Activated naive CD8-positive, alpha-beta T cell treated with anti-CD3 and anti-CD28 coated beads for 36 hours (primary cell): ENCODE measurements at regions not wholly inside any gene's neighbourhood (a gene's known extent, or its start where the extent isn't known, plus 50 kb on each side); places are given as distances from the start of the nearest gene placed in this dataset.

Experiments used
- DNase-seq: peaks from one replicate; pipeline ENCODE4 v3.0.0; 2021
- H3K27ac Mint-ChIP-seq: one replicate; pipeline ENCODE4 v1.8.0; 2022; ENCODE audit warnings: mild to moderate bottlenecking, moderate library complexity, mixed read lengths
- H3K27me3 Mint-ChIP-seq: one replicate; pipeline ENCODE4 v1.8.0; 2022; ENCODE audit warnings: mild to moderate bottlenecking, mixed read lengths
- H3K36me3 Mint-ChIP-seq: one replicate; pipeline ENCODE4 v1.8.0; 2021; ENCODE audit warnings: mild to moderate bottlenecking, mixed read lengths
- H3K4me1 Mint-ChIP-seq: one replicate; pipeline ENCODE4 v1.8.0; 2021; ENCODE audit warnings: mixed read lengths
- H3K4me3 Mint-ChIP-seq: one replicate; pipeline ENCODE4 v1.8.0; 2022; ENCODE audit warnings: mild to moderate bottlenecking, moderate library complexity, mixed read lengths
- H3K9me3 Mint-ChIP-seq: one replicate; pipeline ENCODE4 v1.8.0; 2022; ENCODE audit warnings: mixed read lengths

- no peaks in the 10 kb centered on the region for H3K9me3 Mint-ChIP-seq
- no peak overlapping the region for H3K4me3 Mint-ChIP-seq
- H3K27ac Mint-ChIP-seq, result no peak overlapping the region
- peaks cover 2% of the 10 kb centered on the region for H3K36me3 Mint-ChIP-seq
- DNase-seq, result no peak
- H3K27me3 Mint-ChIP-seq, result peaks cover 11% of the 10 kb centered on the region
- peaks cover 16% of the 10 kb centered on the region for H3K4me1 Mint-ChIP-seq
Observed at GRCh38 chr6:146881228-146882181, 282.7 kb downstream of the ADGB start.

GRCh38 chr6:146883640-146884531 is 285.1 kb downstream of the ADGB start:
- Mint-ChIP-seq H3K27me3 (peaks cover 8% of the 10 kb centered on the region), H3K36me3 (no peaks in the 10 kb centered on the region), H3K27ac (no peak overlapping the region), H3K9me3 (no peaks in the 10 kb centered on the region), H3K4me1 (peaks cover 3% of the 10 kb centered on the region), H3K4me3 (no peak overlapping the region)
- DNase-seq, result no peak

GRCh38 chr6:146884728-146885127 is 286.0 kb downstream of the ADGB start:
- H3K9me3 Mint-ChIP-seq, result no peaks in the 10 kb centered on the region
- H3K27me3 Mint-ChIP-seq, result peaks cover 8% of the 10 kb centered on the region
- no peak overlapping the region for H3K27ac Mint-ChIP-seq
- H3K4me1 Mint-ChIP-seq, result no peaks in the 10 kb centered on the region
- DNase-seq, result no peak
- no peaks in the 10 kb centered on the region for H3K36me3 Mint-ChIP-seq
- H3K4me3 Mint-ChIP-seq, result no peak overlapping the region

- Mint-ChIP-seq H3K27ac (no peak overlapping the region), H3K9me3 (no peaks in the 10 kb centered on the region), H3K36me3 (no peaks in the 10 kb centered on the region), H3K4me3 (no peak overlapping the region), H3K4me1 (no peaks in the 10 kb centered on the region), H3K27me3 (peaks cover 8% of the 10 kb centered on the region)
- DNase-seq, result no peak
Observed at GRCh38 chr6:146885708-146886457, 287.1 kb downstream of the ADGB start.

- H3K4me3 Mint-ChIP-seq, result no peak overlapping the region
- DNase-seq, result no peak
- H3K27me3 Mint-ChIP-seq, result peaks cover 8% of the 10 kb centered on the region
- no peak overlapping the region for H3K27ac Mint-ChIP-seq
- H3K9me3 Mint-ChIP-seq, result no peaks in the 10 kb centered on the region
- H3K36me3 Mint-ChIP-seq, result no peaks in the 10 kb centered on the region
- no peaks in the 10 kb centered on the region for H3K4me1 Mint-ChIP-seq
Observed at GRCh38 chr6:146886587-146887446, 288.0 kb downstream of the ADGB start.

- Mint-ChIP-seq H3K4me1 (no peaks in the 10 kb centered on the region), H3K36me3 (no peaks in the 10 kb centered on the region), H3K4me3 (no peak overlapping the region), H3K9me3 (no peaks in the 10 kb centered on the region), H3K27ac (no peak overlapping the region), H3K27me3 (peaks cover 8% of the 10 kb centered on the region)
- no peak for DNase-seq
Observed at GRCh38 chr6:146887447-146888077, 288.8 kb downstream of the ADGB start.

GRCh38 chr6:146889303-146889702 is 290.5 kb downstream of the ADGB start:
- Mint-ChIP-seq H3K9me3 (no peaks in the 10 kb centered on the region), H3K4me3 (no peak overlapping the region), H3K27ac (no peak overlapping the region), H3K4me1 (peaks cover 2% of the 10 kb centered on the region), H3K27me3 (peaks cover 8% of the 10 kb centered on the region), H3K36me3 (no peaks in the 10 kb centered on the region)
- no peak for DNase-seq

- Mint-ChIP-seq H3K27ac (no peak overlapping the region), H3K9me3 (no peaks in the 10 kb centered on the region), H3K4me1 (peaks cover 2% of the 10 kb centered on the region), H3K36me3 (no peaks in the 10 kb centered on the region), H3K4me3 (no peak overlapping the region), H3K27me3 (peaks cover 15% of the 10 kb centered on the region)
- DNase-seq, result no peak
Observed at GRCh38 chr6:146890172-146890571, 291.4 kb downstream of the ADGB start.

GRCh38 chr6:146890644-146891434 is 292.1 kb downstream of the ADGB start:
- H3K27me3 Mint-ChIP-seq, result peaks cover 17% of the 10 kb centered on the region
- H3K4me3 Mint-ChIP-seq, result no peak overlapping the region
- no peak for DNase-seq
- no peak overlapping the region for H3K27ac Mint-ChIP-seq
- H3K4me1 Mint-ChIP-seq, result peaks cover 2% of the 10 kb centered on the region
- H3K36me3 Mint-ChIP-seq, result no peaks in the 10 kb centered on the region
- no peaks in the 10 kb centered on the region for H3K9me3 Mint-ChIP-seq

GRCh38 chr6:146891615-146892265 is 293.0 kb downstream of the ADGB start:
- no peaks in the 10 kb centered on the region for H3K9me3 Mint-ChIP-seq
- H3K27ac Mint-ChIP-seq, result no peak overlapping the region
- H3K4me3 Mint-ChIP-seq, result no peak overlapping the region
- H3K27me3 Mint-ChIP-seq, result peaks cover 17% of the 10 kb centered on the region
- peaks cover 2% of the 10 kb centered on the region for H3K4me1 Mint-ChIP-seq
- DNase-seq, result no peak
- H3K36me3 Mint-ChIP-seq, result no peaks in the 10 kb centered on the region

- no peaks in the 10 kb centered on the region for H3K9me3 Mint-ChIP-seq
- no peak for DNase-seq
- H3K36me3 Mint-ChIP-seq, result no peaks in the 10 kb centered on the region
- peaks cover 2% of the 10 kb centered on the region for H3K4me1 Mint-ChIP-seq
- H3K27ac Mint-ChIP-seq, result no peak overlapping the region
- peaks cover 22% of the 10 kb centered on the region for H3K27me3 Mint-ChIP-seq
- no peak overlapping the region for H3K4me3 Mint-ChIP-seq
Observed at GRCh38 chr6:146892283-146892612, 293.5 kb downstream of the ADGB start.

GRCh38 chr6:146892613-146893401 is 294.0 kb downstream of the ADGB start:
- Mint-ChIP-seq H3K4me3 (no peak overlapping the region), H3K36me3 (no peaks in the 10 kb centered on the region), H3K4me1 (peaks cover 2% of the 10 kb centered on the region), H3K9me3 (no peaks in the 10 kb centered on the region), H3K27ac (no peak overlapping the region), H3K27me3 (peaks cover 24% of the 10 kb centered on the region)
- DNase-seq, result no peak
